Activated naive CD8-positive, alpha-beta T cell treated with anti-CD3 and anti-CD28 coated beads for 36 hours (primary cell): ENCODE measurements at regions not wholly inside any gene's neighbourhood (a gene's known extent, or its start where the extent isn't known, plus 50 kb on each side); places are given as distances from the start of the nearest gene placed in this dataset.

ENCODE experiments used
- DNase-seq: peaks from one replicate; pipeline ENCODE4 v3.0.0; 2021
- H3K27ac Mint-ChIP-seq: one replicate; pipeline ENCODE4 v1.8.0; 2022; ENCODE audit warnings: mild to moderate bottlenecking, moderate library complexity, mixed read lengths
- H3K27me3 Mint-ChIP-seq: one replicate; pipeline ENCODE4 v1.8.0; 2022; ENCODE audit warnings: mild to moderate bottlenecking, mixed read lengths
- H3K36me3 Mint-ChIP-seq: one replicate; pipeline ENCODE4 v1.8.0; 2021; ENCODE audit warnings: mild to moderate bottlenecking, mixed read lengths
- H3K4me1 Mint-ChIP-seq: one replicate; pipeline ENCODE4 v1.8.0; 2021; ENCODE audit warnings: mixed read lengths
- H3K4me3 Mint-ChIP-seq: one replicate; pipeline ENCODE4 v1.8.0; 2022; ENCODE audit warnings: mild to moderate bottlenecking, moderate library complexity, mixed read lengths
- H3K9me3 Mint-ChIP-seq: one replicate; pipeline ENCODE4 v1.8.0; 2022; ENCODE audit warnings: mixed read lengths

- Mint-ChIP-seq H3K4me1 (no peaks in the 10 kb centered on the region), H3K9me3 (no peaks in the 10 kb centered on the region), H3K36me3 (no peaks in the 10 kb centered on the region), H3K27me3 (peaks cover 17% of the 10 kb centered on the region), H3K27ac (no peak overlapping the region), H3K4me3 (no peak overlapping the region)
- no peak for DNase-seq
Observed at GRCh38 chr2:108171657-108172056, 68.1 kb upstream of the SULT1C3 start.

DNA sequence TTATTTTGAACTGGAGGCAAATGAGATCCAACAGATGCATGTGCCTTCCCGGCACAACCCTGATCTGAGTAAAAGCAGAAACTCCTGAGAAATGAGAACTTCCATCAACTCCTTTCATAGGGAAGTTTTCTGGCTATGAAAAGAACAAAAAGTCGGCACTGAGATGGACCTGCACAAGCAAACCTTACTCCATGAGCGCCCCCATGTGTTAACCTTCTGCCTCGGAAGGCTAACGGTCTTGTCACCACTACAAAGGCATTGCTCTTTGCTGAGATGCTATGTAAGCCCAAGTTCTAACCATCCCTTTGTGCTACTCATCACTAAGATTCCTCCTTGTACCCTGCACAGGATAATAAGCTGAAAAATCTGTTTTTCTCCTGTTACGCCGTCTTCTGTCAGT is 57.3 kb upstream of the SULT1C3 start:
- Mint-ChIP-seq H3K36me3 (no peaks in the 10 kb centered on the region), H3K27ac (no peak overlapping the region), H3K9me3 (no peaks in the 10 kb centered on the region), H3K4me3 (no peak overlapping the region), H3K27me3 (peaks cover 25% of the 10 kb centered on the region), H3K4me1 (no peaks in the 10 kb centered on the region)
- no peak for DNase-seq

DNA sequence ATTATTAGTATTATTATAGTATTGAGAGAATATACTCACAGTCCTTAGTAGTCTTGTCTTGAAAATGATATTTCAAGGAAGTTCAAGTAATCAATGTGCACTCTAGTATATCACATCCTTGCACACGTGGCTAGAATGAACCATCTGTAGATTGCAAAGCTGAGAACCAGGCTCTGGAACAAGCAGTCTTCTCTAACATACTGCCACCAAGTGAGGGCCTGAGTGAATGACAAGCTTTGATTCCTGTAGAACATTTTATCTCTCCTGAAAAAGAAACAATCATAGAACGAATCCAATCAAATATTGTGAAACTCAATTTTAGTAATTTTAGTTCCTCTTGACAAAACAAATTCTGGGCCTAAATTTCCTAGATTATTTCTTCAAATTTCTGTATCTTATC is 55.3 kb upstream of the SULT1C3 start:
- no peaks in the 10 kb centered on the region for H3K36me3 Mint-ChIP-seq
- no peak overlapping the region for H3K27ac Mint-ChIP-seq
- peaks cover 28% of the 10 kb centered on the region for H3K27me3 Mint-ChIP-seq
- no peak overlapping the region for H3K4me3 Mint-ChIP-seq
- H3K9me3 Mint-ChIP-seq, result no peaks in the 10 kb centered on the region
- H3K4me1 Mint-ChIP-seq, result no peaks in the 10 kb centered on the region
- no peak for DNase-seq

DNA sequence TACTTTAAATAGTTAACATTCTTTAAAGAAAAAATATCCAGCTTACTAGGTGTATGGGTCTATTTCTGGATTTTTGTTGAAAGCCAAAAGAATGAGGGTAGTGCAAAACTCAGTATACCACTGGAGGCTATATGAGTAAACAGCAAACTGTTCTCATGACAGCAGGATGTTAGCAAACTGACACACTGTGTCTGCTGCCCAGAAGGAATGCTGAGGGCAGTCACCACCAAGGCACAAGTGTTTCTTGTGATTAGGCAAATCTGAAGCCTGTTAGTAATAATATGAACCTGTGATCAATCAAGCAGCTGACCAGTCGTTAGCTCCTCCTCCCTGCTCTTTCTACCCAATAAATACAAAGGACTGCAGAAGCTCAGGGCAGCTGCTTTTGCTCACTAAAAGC is 50.5 kb upstream of the SULT1C3 start:
- no peak overlapping the region for H3K4me3 Mint-ChIP-seq
- H3K4me1 Mint-ChIP-seq, result no peaks in the 10 kb centered on the region
- H3K27ac Mint-ChIP-seq, result no peak overlapping the region
- peaks cover 30% of the 10 kb centered on the region for H3K27me3 Mint-ChIP-seq
- H3K36me3 Mint-ChIP-seq, result no peaks in the 10 kb centered on the region
- DNase-seq, result no peak
- no peaks in the 10 kb centered on the region for H3K9me3 Mint-ChIP-seq
